SU-DHL-6 (cell line): ENCODE measurements at regions not wholly inside any gene's neighbourhood (a gene's known extent, or its start where the extent isn't known, plus 50 kb on each side); places are given as distances from the start of the nearest gene placed in this dataset.

Source experiments
- H2AFZ ChIP-seq: fragments of 200-600 bp; sonication (generic); 2 replicates; pipeline ENCODE4 v1.6.1; 2014; ENCODE audit warnings: low read depth, mild to moderate bottlenecking, moderate library complexity, mixed read lengths, antibody characterized with exemption, low read length; ENCODE audit not compliant: severe bottlenecking
- H3F3A ChIP-seq: fragments of 200-600 bp; shearing (Covaris generic); 2 replicates; pipeline ENCODE4 v1.6.0; 2016; ENCODE audit warnings: antibody characterized with exemption, mild to moderate bottlenecking; ENCODE audit not compliant: insufficient read depth
- H3K27ac ChIP-seq: fragments of 200-600 bp; sonication (generic); 2 replicates; pipeline ENCODE4 v1.5.1; 2016; ENCODE audit warnings: low read depth, mild to moderate bottlenecking, low read length, moderate library complexity, mixed read lengths
- H3K27me3 ChIP-seq: fragments of 200-600 bp; sonication (generic), shearing (Covaris generic); 2 replicates; pipeline ENCODE4 v1.6.0; 2014; ENCODE audit warnings: mild to moderate bottlenecking, low read length
- H3K36me3 ChIP-seq: fragments of 200-600 bp; sonication (generic); 2 replicates; pipeline ENCODE4 v1.6.1; 2014; ENCODE audit warnings: mild to moderate bottlenecking, low read length, mixed read lengths
- H3K4me2 ChIP-seq: fragments of 300-600, 200-600 bp; shearing (Covaris generic), sonication (generic); 2 replicates; pipeline ENCODE4 v1.6.0; 2014; ENCODE audit warnings: low read length, low read depth, mild to moderate bottlenecking; ENCODE audit not compliant: poor library complexity, severe bottlenecking
- H3K4me3 ChIP-seq: fragments of 200-600 bp; sonication (generic); 2 replicates; pipeline ENCODE4 v1.5.1; 2014; ENCODE audit warnings: antibody characterized with exemption, low read length, mild to moderate bottlenecking, mixed read lengths; ENCODE audit not compliant: insufficient read depth, poor library complexity, severe bottlenecking
- H3K79me2 ChIP-seq: fragments of 200-600 bp; sonication (generic); 2 replicates; pipeline ENCODE4 v1.6.1; 2014; ENCODE audit warnings: mild to moderate bottlenecking, low read length, moderate library complexity; ENCODE audit not compliant: insufficient read depth
- H3K9ac ChIP-seq: fragments of 200-600 bp; sonication (generic); 2 replicates; pipeline ENCODE4 v1.7.0; 2014; ENCODE audit warnings: mild to moderate bottlenecking, low read length
- H3K9me2 ChIP-seq: fragments of 200-600 bp; sonication (generic); replicated peaks from 2 replicates; pipeline ENCODE4 v1.6.1; 2014; ENCODE audit warnings: low read length; ENCODE audit not compliant: insufficient read depth
- H3K9me3 ChIP-seq: fragments of 200-600 bp; sonication (generic); 2 replicates; pipeline ENCODE4 v1.6.1; 2014; ENCODE audit warnings: low read length, mixed read lengths; ENCODE audit not compliant: insufficient read depth
- H4K20me1 ChIP-seq: fragments of 200-600 bp; sonication (generic); 2 replicates; pipeline ENCODE4 v1.6.1; 2014; ENCODE audit warnings: low read depth, mild to moderate bottlenecking, antibody characterized with exemption, low read length, moderate library complexity, mixed read lengths
- EZH2phosphoT487 ChIP-seq: fragments of 200-600 bp; sonication (generic), shearing (Covaris generic); conservative IDR thresholded peaks from 2 replicates; pipeline ENCODE4 v1.6.1; 2018; ENCODE audit warnings: mild to moderate bottlenecking, antibody characterized with exemption, low read length, moderate library complexity, mixed read lengths
- TF ChIP-seq, protein P1 (sequence below): fragments of 200-600 bp; sonication (generic); IDR thresholded peaks from one replicate; pipeline ENCODE4 v1.5.1; 2017; ENCODE audit warnings: antibody characterized with exemption, mild to moderate bottlenecking, low read length, moderate library complexity; ENCODE audit not compliant: insufficient read depth, poor library complexity, severe bottlenecking

DNA sequence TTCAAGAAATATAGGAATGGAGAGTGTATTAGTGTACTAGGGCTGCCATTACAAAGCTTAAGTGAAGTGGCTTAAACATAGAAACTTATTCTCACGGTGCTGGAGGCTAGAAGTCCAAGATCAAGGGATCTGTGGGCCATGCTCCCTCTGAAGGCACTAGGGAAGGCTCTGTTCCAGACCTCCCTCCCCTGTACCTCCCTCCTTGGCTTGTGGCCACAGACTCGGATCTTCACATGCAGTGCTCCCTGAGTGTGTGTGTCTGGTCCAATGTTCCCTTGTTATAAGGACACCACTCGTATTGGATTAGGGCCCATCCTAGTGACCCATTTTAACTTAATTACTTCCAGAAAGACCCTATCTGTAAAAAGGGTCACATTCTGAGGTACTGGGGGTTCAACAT is 225.6 kb downstream of the VRK1 start:
- H3K36me3 ChIP-seq, result no peaks in the 10 kb centered on the region
- H3K9me2 ChIP-seq, result no peaks in the 10 kb centered on the region
- H4K20me1 ChIP-seq, result no peaks in the 10 kb centered on the region
- no peaks in the 10 kb centered on the region for H3K79me2 ChIP-seq
- no peak for TF ChIP-seq EZH2phosphoT487
- TF ChIP-seq, protein P1, sequence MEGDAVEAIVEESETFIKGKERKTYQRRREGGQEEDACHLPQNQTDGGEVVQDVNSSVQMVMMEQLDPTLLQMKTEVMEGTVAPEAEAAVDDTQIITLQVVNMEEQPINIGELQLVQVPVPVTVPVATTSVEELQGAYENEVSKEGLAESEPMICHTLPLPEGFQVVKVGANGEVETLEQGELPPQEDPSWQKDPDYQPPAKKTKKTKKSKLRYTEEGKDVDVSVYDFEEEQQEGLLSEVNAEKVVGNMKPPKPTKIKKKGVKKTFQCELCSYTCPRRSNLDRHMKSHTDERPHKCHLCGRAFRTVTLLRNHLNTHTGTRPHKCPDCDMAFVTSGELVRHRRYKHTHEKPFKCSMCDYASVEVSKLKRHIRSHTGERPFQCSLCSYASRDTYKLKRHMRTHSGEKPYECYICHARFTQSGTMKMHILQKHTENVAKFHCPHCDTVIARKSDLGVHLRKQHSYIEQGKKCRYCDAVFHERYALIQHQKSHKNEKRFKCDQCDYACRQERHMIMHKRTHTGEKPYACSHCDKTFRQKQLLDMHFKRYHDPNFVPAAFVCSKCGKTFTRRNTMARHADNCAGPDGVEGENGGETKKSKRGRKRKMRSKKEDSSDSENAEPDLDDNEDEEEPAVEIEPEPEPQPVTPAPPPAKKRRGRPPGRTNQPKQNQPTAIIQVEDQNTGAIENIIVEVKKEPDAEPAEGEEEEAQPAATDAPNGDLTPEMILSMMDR, result no peak
- H3K9ac ChIP-seq, result no peak overlapping the region
- H3K9me3 ChIP-seq, result no peaks in the 10 kb centered on the region
- no peak overlapping the region for H3K4me3 ChIP-seq
- no peak overlapping the region for H3K27ac ChIP-seq
- H3K4me2 ChIP-seq, result no peak overlapping the region
- H3F3A ChIP-seq, result no peaks in the 10 kb centered on the region
- no peak overlapping the region for H2AFZ ChIP-seq
- no peaks in the 10 kb centered on the region for H3K27me3 ChIP-seq

DNA sequence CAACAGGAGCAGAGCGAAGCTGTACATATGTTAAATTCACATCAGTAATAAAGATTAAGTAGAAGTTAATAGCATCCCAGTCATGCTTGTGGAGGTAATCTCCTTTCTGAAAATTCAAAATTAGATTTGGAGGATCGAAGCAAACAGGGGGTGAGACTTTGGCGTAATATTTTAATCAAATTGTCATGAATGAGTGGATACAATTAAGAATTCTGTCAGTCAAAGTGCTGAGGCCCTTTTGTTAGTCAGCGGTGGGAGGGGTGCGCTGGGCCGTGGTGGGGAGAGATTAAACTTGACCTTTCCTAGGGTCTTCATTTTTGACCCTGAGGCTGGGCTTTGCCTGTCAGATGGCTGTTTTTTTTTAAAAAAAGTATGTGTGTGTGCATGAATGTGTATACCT is 226.7 kb downstream of the VRK1 start:
- no peak overlapping the region for H3K27ac ChIP-seq
- no peak overlapping the region for H3K9ac ChIP-seq
- H2AFZ ChIP-seq, result no peak overlapping the region
- no peaks in the 10 kb centered on the region for H3F3A ChIP-seq
- H3K4me3 ChIP-seq, result no peak overlapping the region
- H3K9me3 ChIP-seq, result no peaks in the 10 kb centered on the region
- H4K20me1 ChIP-seq, result no peaks in the 10 kb centered on the region
- no peaks in the 10 kb centered on the region for H3K36me3 ChIP-seq
- no peaks in the 10 kb centered on the region for H3K9me2 ChIP-seq
- TF ChIP-seq, protein P1, result no peak
- no peaks in the 10 kb centered on the region for H3K79me2 ChIP-seq
- no peak overlapping the region for H3K4me2 ChIP-seq
- no peaks in the 10 kb centered on the region for H3K27me3 ChIP-seq

DNA sequence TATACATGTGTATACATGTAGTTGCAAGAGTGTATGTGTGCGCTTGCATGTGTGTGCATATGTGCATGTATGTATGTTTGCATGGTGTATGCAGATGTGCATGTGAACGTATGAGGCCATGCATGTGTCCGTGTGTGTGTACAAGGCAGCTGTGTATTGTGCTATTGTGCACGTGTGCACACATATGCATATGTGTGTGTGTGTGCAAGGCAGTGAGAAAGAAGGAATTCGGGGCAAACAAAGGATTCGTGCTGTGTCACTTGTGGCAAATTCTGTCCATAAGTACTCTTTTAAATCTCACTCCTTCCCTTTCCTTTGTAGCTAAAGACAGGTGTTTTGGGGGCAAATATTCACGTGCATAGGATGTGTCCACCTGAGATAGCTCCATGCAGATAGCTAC is 227.1 kb downstream of the VRK1 start:
- Histone ChIP-seq H3K27me3 (no peaks in the 10 kb centered on the region), H3K9me2 (no peaks in the 10 kb centered on the region), H3K79me2 (no peaks in the 10 kb centered on the region), H3K4me2 (no peak overlapping the region), H3K36me3 (no peaks in the 10 kb centered on the region), H3K27ac (no peak overlapping the region), H2AFZ (no peak overlapping the region), H3F3A (no peaks in the 10 kb centered on the region), H3K9me3 (no peaks in the 10 kb centered on the region), H3K9ac (no peak overlapping the region), H3K4me3 (no peak overlapping the region), H4K20me1 (no peaks in the 10 kb centered on the region)
- no peak for TF ChIP-seq EZH2phosphoT487
- TF ChIP-seq, protein P1, result no peak

DNA sequence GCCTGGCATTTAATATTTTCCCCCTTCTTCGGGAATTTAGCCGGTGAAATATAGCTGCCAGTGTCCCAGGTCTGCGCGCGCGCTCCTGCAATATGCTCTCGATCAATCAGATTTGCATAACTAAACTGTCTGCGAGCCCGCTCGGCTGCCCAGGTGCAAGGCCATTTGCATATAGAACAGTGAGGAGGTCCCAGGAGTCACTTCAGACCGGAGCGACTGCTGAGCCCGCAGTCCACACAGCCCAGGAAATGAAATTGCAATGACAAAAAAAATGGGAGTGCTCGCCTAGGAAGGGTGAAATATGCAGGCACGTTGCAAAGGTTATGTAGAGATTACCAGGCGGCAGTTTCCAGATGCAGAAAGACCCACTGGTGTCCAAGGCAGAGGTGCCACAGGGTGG is 228.5 kb downstream of the VRK1 start:
- no peak for TF ChIP-seq EZH2phosphoT487
- TF ChIP-seq, protein P1, result no peak
- Histone ChIP-seq H3K4me2 (no peak overlapping the region), H3K27ac (no peak overlapping the region), H3K9me3 (no peaks in the 10 kb centered on the region), H3F3A (no peaks in the 10 kb centered on the region), H3K4me3 (no peak overlapping the region), H3K27me3 (no peaks in the 10 kb centered on the region), H3K79me2 (no peaks in the 10 kb centered on the region), H4K20me1 (no peaks in the 10 kb centered on the region), H3K9me2 (no peaks in the 10 kb centered on the region), H3K36me3 (no peaks in the 10 kb centered on the region), H3K9ac (no peak overlapping the region), H2AFZ (no peak overlapping the region)
